Loucy (cell line): ENCODE measurements at regions not wholly inside any gene's neighbourhood (a gene's known extent, or its start where the extent isn't known, plus 50 kb on each side); places are given as distances from the start of the nearest gene placed in this dataset.
"Not testable (repeated sequence)": the region's sequence is repeated elsewhere in the genome, so short reads cannot be mapped to it uniquely, and the experiment has no call there.

Experiments
- H2AFZ ChIP-seq: fragments of 200-600 bp; sonication (generic); 2 replicates; pipeline ENCODE4 v1.6.0; 2016; ENCODE audit warnings: antibody characterized with exemption, mild to moderate bottlenecking, low read length, moderate library complexity
- H3F3A ChIP-seq: fragments of 200-600 bp; 2 replicates; pipeline ENCODE4 v1.6.0; 2016; ENCODE audit warnings: antibody characterized with exemption, low read depth, mild to moderate bottlenecking
- H3K27me3 ChIP-seq: fragments of 200-600 bp; sonication (generic); 2 replicates; pipeline ENCODE4 v1.6.1; 2014; ENCODE audit warnings: low read length, mild to moderate bottlenecking; ENCODE audit not compliant: insufficient read depth, poor library complexity, severe bottlenecking
- H3K36me3 ChIP-seq: fragments of 200-600 bp; sonication (generic); 2 replicates; pipeline ENCODE4 v1.6.1; 2016; ENCODE audit warnings: low read length; ENCODE audit not compliant: insufficient read depth
- H3K4me1 ChIP-seq: fragments of 200-600 bp; sonication (generic); 2 replicates; pipeline ENCODE4 v1.5.1; 2014; ENCODE audit warnings: low read length, mild to moderate bottlenecking; ENCODE audit not compliant: insufficient read depth, poor library complexity, severe bottlenecking
- H3K4me2 ChIP-seq: fragments of 200-600 bp; sonication (generic); 2 replicates; pipeline ENCODE4 v1.6.0; 2014; ENCODE audit warnings: antibody characterized with exemption, low read length, low read depth, mild to moderate bottlenecking; ENCODE audit not compliant: poor library complexity, severe bottlenecking
- H3K4me3 ChIP-seq: fragments of 200-600 bp; sonication (generic); 2 replicates; pipeline ENCODE4 v1.5.1; 2014; ENCODE audit warnings: low read length, mild to moderate bottlenecking, mixed read lengths; ENCODE audit not compliant: poor library complexity, severe bottlenecking
- H3K79me2 ChIP-seq: fragments of 200-600 bp; sonication (generic); 2 replicates; pipeline ENCODE4 v1.6.1; 2014; ENCODE audit warnings: low read length; ENCODE audit not compliant: insufficient read depth
- H3K9ac ChIP-seq: fragments of 200-600 bp; sonication (generic); 2 replicates; pipeline ENCODE4 v1.6.0; 2014; ENCODE audit warnings: mild to moderate bottlenecking, low read depth, low read length, moderate library complexity; ENCODE audit not compliant: poor library complexity, severe bottlenecking
- H3K9me2 ChIP-seq: fragments of 200-600 bp; sonication (generic); replicated peaks from 2 replicates; pipeline ENCODE4 v1.6.1; 2016; ENCODE audit warnings: low read depth, low read length, mixed read lengths
- H3K9me3 ChIP-seq: fragments of 200-600 bp; sonication (generic); 2 replicates; pipeline ENCODE4 v1.6.1; 2014; ENCODE audit warnings: mild to moderate bottlenecking, antibody characterized with exemption, low read length, low read depth; ENCODE audit not compliant: insufficient read depth
- H4K20me1 ChIP-seq: fragments of 200-600 bp; sonication (generic); 2 replicates; pipeline ENCODE4 v1.6.0; 2014; ENCODE audit warnings: antibody characterized with exemption, low read length, mild to moderate bottlenecking; ENCODE audit not compliant: insufficient read depth, poor library complexity, severe bottlenecking
- CTCF ChIP-seq: fragments of 200-600 bp; sonication (generic); conservative IDR thresholded peaks from 2 replicates; pipeline ENCODE4 v1.5.1; 2014; ENCODE audit warnings: mild to moderate bottlenecking, antibody characterized with exemption, low read length
- EZH2phosphoT487 ChIP-seq: fragments of 200-600 bp; IDR thresholded peaks from 2 replicates; pipeline ENCODE4 v1.6.1; 2018; ENCODE audit warnings: antibody characterized with exemption, mild to moderate bottlenecking, moderate library complexity, borderline replicate concordance

- Histone ChIP-seq H3K9ac (no peak overlapping the region), H3K4me1 (no peaks in the 10 kb centered on the region), H3K4me2 (no peak overlapping the region), H3K9me3 (no peaks in the 10 kb centered on the region; the same call in 1 of the 2 replicates), H3K36me3 (no peaks in the 10 kb centered on the region), H3K79me2 (no peaks in the 10 kb centered on the region), H3K27me3 (no peaks in the 10 kb centered on the region), H2AFZ (no peak overlapping the region), H3F3A (no peaks in the 10 kb centered on the region), H3K4me3 (no peak overlapping the region), H4K20me1 (no peaks in the 10 kb centered on the region), H3K9me2 (no peaks in the 10 kb centered on the region)
- TF ChIP-seq CTCF (no peak), EZH2phosphoT487 (no peak)
These were observed 250.9 kb upstream of the FOXN3 start for GRCh38 chr14:89667983-89668382.

- H3K4me2 ChIP-seq, H3K27me3 ChIP-seq: not testable (repeated sequence)
These were observed 248.5 kb upstream of the FOXN3 start for GRCh38 chr14:89665300-89666081.

GRCh38 chr14:89661392-89661791 is 244.4 kb upstream of the FOXN3 start:
- Histone ChIP-seq H2AFZ (no peak overlapping the region), H3K4me1 (peaks cover 4% of the 10 kb centered on the region), H3K4me3 (no peak overlapping the region), H3F3A (no peaks in the 10 kb centered on the region), H3K9ac (no peak overlapping the region), H3K36me3 (no peaks in the 10 kb centered on the region), H3K4me2 (no peak overlapping the region), H4K20me1 (no peaks in the 10 kb centered on the region), H3K9me3 (no peaks in the 10 kb centered on the region; the same call in 1 of the 2 replicates), H3K79me2 (no peaks in the 10 kb centered on the region), H3K27me3 (no peaks in the 10 kb centered on the region), H3K9me2 (no peaks in the 10 kb centered on the region)
- no peak for TF ChIP-seq EZH2phosphoT487
- no peak for TF ChIP-seq CTCF

More at GRCh38 chr14:89665300-89666081, 248.5 kb upstream of the FOXN3 start:
- not testable (repeated sequence) for H3K9me2 ChIP-seq, H2AFZ ChIP-seq, H3K36me3 ChIP-seq, H3F3A ChIP-seq, H3K4me1 ChIP-seq, H4K20me1 ChIP-seq, H3K9me3 ChIP-seq, H3K9ac ChIP-seq, H3K4me3 ChIP-seq, H3K79me2 ChIP-seq

- H3K36me3 ChIP-seq, H3F3A ChIP-seq, H3K9ac ChIP-seq, H4K20me1 ChIP-seq, H3K4me3 ChIP-seq, H3K4me1 ChIP-seq, H2AFZ ChIP-seq, H3K27me3 ChIP-seq, H3K9me2 ChIP-seq, H3K4me2 ChIP-seq, H3K79me2 ChIP-seq, H3K9me3 ChIP-seq: not testable (repeated sequence)
These were observed 243.7 kb upstream of the FOXN3 start for GRCh38 chr14:89660625-89661233.
